ENCODE measurements at regions not wholly inside any gene's neighbourhood (a gene's known extent, or its start where the extent isn't known, plus 50 kb on each side); places are given as distances from the start of the nearest gene placed in this dataset.

- H3K4me1 ChIP-seq = no peaks in the 10 kb centered on the region
- H3K36me3 ChIP-seq = no peaks in the 10 kb centered on the region
- intact Hi-C loops (cut with DNase I) = no loop called here
- no peak for DNase-seq
- no peaks in the 10 kb centered on the region for H3K9me3 ChIP-seq
- TF ChIP-seq CTCF (IDR thresholded peaks at IDR 0.05) = no peak
- no peak for ATAC-seq
- H3K27me3 ChIP-seq = no peaks in the 10 kb centered on the region
- H3K27ac ChIP-seq = no peak overlapping the region
- no peak overlapping the region for H3K4me3 ChIP-seq
Observed at GRCh38 chr7:79658304-79658703, 204.8 kb upstream of the MAGI2 start.

GRCh38 chr7:79653136-79653631, 199.7 kb upstream of the MAGI2 start:
- DNase-seq (no peak), ATAC-seq (no peak)
- no peaks in the 10 kb centered on the region for H3K27me3 ChIP-seq
- no peak for TF ChIP-seq CTCF (IDR thresholded peaks at IDR 0.05)
- no peaks in the 10 kb centered on the region for H3K4me1 ChIP-seq
- no peak overlapping the region for H3K4me3 ChIP-seq
- intact Hi-C loops (cut with DNase I) = no loop called here
- H3K9me3 ChIP-seq = no peaks in the 10 kb centered on the region
- no peaks in the 10 kb centered on the region for H3K36me3 ChIP-seq
- no peak overlapping the region for H3K27ac ChIP-seq
- WGBS, 2 donors = 87 to 91% methylated on average over 2 of the region's 2 CpGs

- no peak for TF ChIP-seq CTCF (IDR thresholded peaks at IDR 0.05)
- intact Hi-C loops (cut with DNase I) = no loop called here
- Histone ChIP-seq H3K27ac (no peak overlapping the region), H3K9me3 (no peaks in the 10 kb centered on the region), H3K4me3 (no peak overlapping the region), H3K36me3 (no peaks in the 10 kb centered on the region), H3K4me1 (no peaks in the 10 kb centered on the region), H3K27me3 (no peaks in the 10 kb centered on the region)
- no peak for ATAC-seq
- DNase-seq = no peak
- WGBS, 2 donors = 21 to 24% methylated on average over 2 of the region's 2 CpGs
Observed at GRCh38 chr7:79652619-79653018, 199.2 kb upstream of the MAGI2 start.

GRCh38 chr7:79647711-79648110, 194.2 kb upstream of the MAGI2 start:
- TF ChIP-seq CTCF (IDR thresholded peaks at IDR 0.05) = no peak
- 91 to 95% methylated on average over 8 of the region's 8 CpGs for WGBS, 2 donors
- no peak for ATAC-seq
- Histone ChIP-seq H3K36me3 (no peaks in the 10 kb centered on the region), H3K27me3 (no peaks in the 10 kb centered on the region), H3K4me3 (no peak overlapping the region), H3K9me3 (no peaks in the 10 kb centered on the region), H3K27ac (no peak overlapping the region), H3K4me1 (no peaks in the 10 kb centered on the region)
- intact Hi-C loops (cut with DNase I) = no loop called here
- no peak for DNase-seq

GRCh38 chr7:79646278-79646677, 192.8 kb upstream of the MAGI2 start:
- Histone ChIP-seq H3K36me3 (no peaks in the 10 kb centered on the region), H3K4me3 (no peak overlapping the region), H3K4me1 (no peaks in the 10 kb centered on the region), H3K9me3 (no peaks in the 10 kb centered on the region), H3K27ac (no peak overlapping the region), H3K27me3 (no peaks in the 10 kb centered on the region)
- WGBS, 2 donors = 88 to 92% methylated on average over 4 of the region's 4 CpGs
- no peak for TF ChIP-seq CTCF (IDR thresholded peaks at IDR 0.05)
- no peak for ATAC-seq
- intact Hi-C loops (cut with DNase I) = no loop called here
- no peak for DNase-seq
